Astrocyte of the hippocampus (primary cell): ENCODE measurements at regions not wholly inside any gene's neighbourhood (a gene's known extent, or its start where the extent isn't known, plus 50 kb on each side); places are given as distances from the start of the nearest gene placed in this dataset.
"Not testable (repeated sequence)": the region's sequence is repeated elsewhere in the genome, so short reads cannot be mapped to it uniquely, and the experiment has no call there.

ENCODE experiments used
- DNase-seq: peaks from one replicate; pipeline ENCODE4 v3.0.0; 2011; ENCODE audit warnings: low read depth, low spot score

- no peak for DNase-seq
Observed at GRCh38 chr6:85128781-85129180, 321.1 kb upstream of the NT5E start.

- DNase-seq: not testable (repeated sequence)
Observed at GRCh38 chr6:85128256-85128655, 321.6 kb upstream of the NT5E start.

DNA sequence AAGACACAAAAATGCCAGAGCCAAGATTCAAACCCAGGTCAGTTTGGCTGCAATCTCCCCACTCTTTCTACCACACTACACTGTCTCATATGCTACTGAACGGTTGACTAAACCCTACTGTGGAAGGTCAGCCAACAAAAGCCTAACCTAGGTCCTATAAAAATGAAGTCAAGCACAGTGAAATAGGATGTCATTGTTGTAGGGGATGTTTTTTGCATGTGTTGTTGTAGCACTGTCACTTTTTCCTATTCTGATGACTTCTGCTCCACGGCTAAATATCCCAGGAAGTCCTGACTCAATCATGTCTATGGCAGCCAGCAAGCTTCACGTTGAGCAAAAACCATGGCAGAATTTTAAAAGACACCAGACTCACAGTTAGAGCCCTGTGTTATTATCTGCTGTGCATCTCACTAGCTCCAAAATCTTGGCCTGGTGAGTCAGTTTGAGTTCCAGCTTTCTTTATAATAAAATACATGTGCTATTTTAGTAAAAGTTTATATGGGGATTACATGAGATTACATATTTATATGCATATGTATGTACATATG lies 322.1 kb upstream of the NT5E start:
- DNase-seq: no peak

GRCh38 chr6:85127168-85127498 lies 322.8 kb upstream of the NT5E start:
- DNase-seq: no peak

DNA sequence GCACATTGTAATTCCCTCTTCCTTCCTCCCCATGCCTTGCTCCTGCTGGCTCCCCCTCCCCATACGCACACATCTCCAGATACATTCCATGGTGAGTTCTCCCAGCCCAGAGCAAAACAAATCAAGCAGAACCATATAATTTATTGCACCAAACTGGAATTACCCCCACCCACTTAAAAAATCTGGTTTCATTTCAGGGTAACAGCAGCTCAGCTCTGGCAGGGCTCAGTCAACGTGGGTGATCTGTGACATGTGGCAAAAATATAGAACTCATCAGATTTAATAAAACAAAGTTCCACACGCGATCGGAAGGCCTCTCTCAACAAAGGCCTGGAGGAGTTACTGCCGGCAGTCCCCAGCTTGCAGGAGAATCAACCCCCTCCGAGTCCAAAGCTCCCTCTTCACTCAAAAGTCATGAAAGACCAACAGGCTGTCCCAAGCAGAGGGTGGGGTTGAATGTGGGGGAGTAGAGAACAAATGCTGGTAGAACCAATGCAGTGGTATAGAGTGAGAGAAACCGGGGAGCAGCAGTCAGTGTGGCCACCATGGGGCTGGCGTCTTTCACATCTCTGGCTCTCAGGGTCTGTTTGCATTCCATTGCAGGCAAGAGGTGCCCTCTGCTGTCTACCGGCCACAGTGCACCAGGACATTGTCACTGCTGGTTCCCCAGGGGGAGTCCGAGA lies 323.3 kb upstream of the NT5E start:
- DNase-seq: peak; percentile 80

- no peak for DNase-seq
Observed at GRCh38 chr6:85125526-85125925, 324.4 kb upstream of the NT5E start.

DNA sequence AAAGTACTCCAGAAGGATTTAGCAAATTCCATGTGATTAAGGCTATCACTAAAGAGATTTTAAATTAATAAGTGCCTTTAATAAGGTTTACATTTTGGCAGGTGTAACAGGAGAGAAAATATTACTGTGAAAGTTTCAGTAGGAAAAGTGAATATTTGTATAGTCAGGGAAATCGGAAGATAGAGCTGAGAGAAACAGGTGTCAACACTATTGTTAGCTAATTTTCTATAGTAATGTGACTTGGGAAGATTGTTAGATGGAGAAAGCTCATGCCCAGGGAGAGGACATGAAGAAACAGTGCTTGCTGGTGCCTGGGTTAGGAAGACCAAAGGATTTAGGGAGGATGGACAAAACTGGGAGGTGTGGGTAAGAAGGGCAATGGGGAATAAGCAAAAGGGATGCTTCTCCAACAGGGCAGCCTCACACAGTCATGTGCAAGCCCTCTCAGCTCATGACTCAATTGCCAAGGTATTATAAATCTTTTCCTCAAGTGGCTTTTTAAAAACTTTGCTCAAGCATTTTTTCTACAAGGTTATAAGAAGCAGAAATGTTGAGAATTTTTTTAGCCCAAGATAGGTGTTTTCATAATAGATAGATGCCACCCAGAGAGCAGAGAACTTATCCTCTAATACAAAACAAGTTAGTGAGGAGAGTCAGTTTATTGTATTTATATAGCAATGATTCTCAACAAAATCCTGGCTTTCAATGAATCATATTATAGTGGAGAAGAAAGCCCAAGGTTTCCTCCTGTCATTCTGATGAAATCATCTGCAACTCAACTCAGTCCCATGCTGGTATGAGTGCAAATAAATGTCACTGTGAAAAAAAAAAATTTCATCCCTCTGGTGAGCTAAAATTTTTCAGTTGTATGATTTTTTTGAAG lies 325.2 kb upstream of the NT5E start:
- no peak for DNase-seq

GRCh38 chr6:85121158-85121557 lies 328.7 kb upstream of the NT5E start:
- DNase-seq: no peak

DNA sequence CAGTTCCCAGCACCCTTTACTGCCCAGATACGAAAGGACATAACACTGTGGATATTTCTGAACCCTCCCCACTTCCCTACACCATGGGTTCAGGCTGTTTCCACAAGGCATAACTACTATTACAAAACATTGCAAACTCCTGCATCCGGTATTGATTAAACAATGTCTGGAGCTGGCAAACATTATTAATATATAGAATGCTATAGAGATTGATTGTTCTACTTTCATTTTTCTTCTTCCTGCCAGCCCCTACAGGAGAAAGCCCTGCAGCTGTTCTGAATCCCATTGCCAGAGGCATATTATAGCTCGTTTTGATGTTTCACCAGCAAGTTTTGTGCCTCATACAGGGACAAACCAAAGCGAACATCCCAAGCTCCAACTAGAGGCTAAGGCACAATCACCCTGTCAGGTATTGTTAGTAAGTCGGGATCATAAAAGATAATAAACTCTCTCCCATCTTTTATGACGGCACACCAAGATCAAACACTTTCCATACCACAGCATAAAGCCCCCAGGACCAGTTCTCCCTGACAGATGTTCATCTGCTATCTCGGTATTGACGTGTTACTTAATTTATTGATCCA lies 331.1 kb upstream of the NT5E start:
- no peak for DNase-seq

DNA sequence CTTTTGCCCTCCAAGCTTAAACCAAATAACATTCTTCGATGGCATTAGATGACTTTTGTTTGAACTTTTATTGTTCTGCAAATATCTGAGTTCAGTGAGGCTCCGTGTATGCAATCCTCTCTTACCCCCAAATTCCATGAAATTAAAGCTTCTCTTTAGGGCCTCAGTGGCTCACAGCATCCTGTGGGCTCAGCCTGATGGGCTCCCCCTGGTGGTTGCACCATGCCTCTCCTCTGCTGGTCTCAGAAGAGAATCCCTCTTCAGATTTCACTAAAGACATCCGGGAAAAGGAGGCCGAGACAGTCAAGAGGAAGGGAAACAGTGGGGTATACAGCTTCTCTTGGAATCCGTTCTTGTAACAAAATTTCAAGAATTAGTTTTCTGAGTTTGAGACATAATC lies 331.6 kb upstream of the NT5E start:
- no peak for DNase-seq

- DNase-seq: peak; percentile 15
Observed at GRCh38 chr6:85116475-85116874, 333.4 kb upstream of the NT5E start.

GRCh38 chr6:85115876-85116275 lies 334.0 kb upstream of the NT5E start:
- DNase-seq: peak; percentile 59

DNA sequence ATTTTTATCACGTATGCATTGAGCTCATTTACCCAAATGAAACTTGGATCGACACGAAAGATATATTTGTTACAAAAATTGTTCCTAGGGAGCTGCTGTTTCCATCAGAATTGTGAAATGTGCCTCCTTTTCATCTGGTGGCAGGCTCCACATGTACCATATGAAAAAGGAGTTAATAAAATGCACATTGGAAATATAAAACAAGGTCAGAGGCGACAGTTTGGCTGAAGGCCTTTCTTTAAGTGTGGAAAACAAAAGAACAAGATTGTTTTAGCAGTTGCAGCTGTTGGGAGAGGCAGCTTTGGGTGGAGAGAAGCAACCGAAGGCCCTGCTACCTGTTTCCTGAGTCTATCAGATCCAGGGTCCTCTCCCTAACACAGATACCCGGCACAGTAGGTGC lies 334.5 kb upstream of the NT5E start:
- DNase-seq: no peak

DNA sequence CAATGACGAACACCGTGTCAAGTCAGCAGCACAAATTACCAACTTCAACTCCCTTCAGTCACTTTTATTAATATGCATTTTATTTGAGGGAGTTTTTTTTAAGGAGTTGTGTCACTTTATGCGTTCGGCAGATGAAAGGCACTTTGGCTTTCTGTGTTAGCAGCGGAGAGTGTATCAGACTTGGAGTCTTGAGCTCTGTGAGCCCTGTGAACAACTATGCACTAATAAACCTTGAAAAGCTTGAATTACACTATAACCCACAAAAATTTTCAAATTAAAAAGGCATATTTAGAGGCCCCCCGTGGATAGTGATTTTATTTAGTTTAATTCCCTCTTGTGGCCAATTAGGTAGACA lies 335.3 kb upstream of the NT5E start:
- peak; percentile 41 for DNase-seq

DNA sequence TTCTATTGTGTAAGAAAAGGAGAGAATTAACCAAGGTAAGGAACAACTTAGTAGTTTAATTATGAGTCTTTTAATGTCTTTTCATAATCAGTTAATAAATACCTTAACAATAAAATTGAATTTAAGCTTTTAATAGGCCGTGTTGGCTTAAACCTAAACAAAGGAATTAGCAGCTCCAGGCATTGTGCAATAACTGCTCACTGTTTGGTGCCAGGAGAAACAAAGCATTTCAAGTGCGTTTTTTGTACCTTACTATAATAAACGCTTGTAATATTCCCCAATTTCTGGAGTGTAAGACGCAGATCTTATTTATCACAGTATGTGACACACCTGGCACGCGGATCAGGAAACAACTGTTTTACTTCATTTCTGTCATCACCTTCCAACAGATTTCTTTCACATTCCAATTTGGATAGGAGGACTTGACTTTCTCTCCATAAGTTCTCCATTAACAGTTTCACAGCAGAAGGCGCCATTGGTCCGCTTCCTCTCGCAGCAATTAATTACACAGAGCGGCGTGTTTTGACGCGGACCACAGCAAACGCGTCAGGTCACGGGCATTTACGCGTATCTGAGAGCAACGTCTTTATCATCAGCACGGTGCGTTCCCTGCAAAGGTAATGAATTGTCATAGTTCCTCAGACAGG lies 335.8 kb upstream of the NT5E start:
- peak; percentile 45 for DNase-seq

- no peak for DNase-seq
Observed at GRCh38 chr6:85112540-85112939, 337.3 kb upstream of the NT5E start.

GRCh38 chr6:85111481-85112011 lies 338.3 kb upstream of the NT5E start:
- DNase-seq: peak; percentile 89

DNA sequence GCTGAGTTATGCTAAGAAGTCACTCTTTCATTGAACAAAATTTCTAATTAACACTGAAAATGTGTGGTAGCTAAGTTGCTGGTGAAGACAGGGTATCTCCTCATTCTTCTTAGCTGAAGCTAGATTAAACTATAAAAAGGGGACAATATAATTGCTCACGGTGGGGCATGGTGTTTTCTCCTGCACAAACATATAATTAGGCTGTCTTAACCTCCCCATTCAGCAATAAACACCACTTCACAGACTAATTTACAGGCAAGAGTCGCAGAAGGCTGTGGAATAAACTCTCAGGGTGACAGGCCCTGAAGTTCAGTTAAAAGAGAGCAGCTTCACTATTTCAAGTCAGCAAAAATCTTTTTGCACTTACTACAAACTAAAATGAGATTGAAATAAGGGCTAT lies 338.9 kb upstream of the NT5E start:
- DNase-seq: no peak

GRCh38 chr6:85107701-85108100 lies 342.2 kb upstream of the NT5E start:
- no peak for DNase-seq

DNA sequence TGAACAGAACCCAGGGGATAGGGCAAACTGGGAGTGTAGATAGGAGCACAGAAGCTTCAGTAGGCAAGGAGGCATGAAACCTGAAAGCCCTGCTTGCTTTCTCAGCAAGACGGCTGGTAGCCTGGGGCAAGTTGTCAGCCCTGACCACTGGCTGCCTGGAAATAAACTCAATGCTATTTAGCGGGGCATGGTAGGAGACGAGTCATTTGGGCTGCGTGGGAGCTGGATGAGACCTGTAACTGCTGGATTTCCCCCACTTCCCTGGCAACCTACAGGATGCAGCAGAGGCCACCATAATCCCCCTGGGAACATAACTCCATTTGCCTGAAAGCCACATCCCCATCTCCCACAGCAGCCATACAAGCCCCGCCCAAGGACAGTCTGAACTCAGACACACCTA lies 332.6 kb upstream of the TBX18 start:
- DNase-seq: no peak

DNA sequence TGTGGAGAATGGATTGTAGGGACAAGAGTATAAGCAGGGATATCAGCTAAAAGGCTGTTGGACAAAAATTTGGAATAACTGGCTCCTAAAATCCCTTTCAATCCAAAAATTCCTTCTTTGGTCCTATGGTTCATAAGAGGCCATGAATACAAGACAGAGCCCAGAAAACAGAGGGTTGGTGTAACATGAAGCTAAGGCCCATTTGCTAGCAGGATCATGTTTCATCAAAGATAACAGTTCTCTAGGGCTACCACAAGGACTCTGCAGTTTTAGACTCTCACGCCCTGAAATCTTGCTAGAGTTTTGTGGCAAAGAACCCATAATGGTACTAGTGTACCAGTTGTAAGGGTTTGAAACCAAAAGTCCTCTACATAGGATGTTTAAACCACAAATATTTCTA lies 327.8 kb upstream of the TBX18 start:
- DNase-seq: no peak

GRCh38 chr6:85089255-85089654 lies 324.9 kb upstream of the TBX18 start:
- no peak for DNase-seq
